Tibial artery (tissue), 4 donors: ENCODE measurements at regions not wholly inside any gene's neighbourhood (a gene's known extent, or its start where the extent isn't known, plus 50 kb on each side); places are given as distances from the start of the nearest gene placed in this dataset.

Experiments used
- DNase-seq, 2 donors: peaks; one replicate each; pipeline ENCODE4 v3.0.0-alpha.2; 2019
- H3K27ac ChIP-seq, 2 donors: fragments of 200-600 bp; sonication (generic) in 1 of 2; 1 replicate in 1 of 2; 2 replicates in 1 of 2; pipeline ENCODE4 v1.5.1; 2018 to 2019; ENCODE audit warnings: mild to moderate bottlenecking in 1 of 2
- H3K27me3 ChIP-seq, 2 donors: fragments of 200-600 bp; sonication (generic) in 1 of 2; one replicate each; pipeline versions ENCODE4 v1.5.1 to v1.6.0; 2016 to 2019
- H3K36me3 ChIP-seq, 3 donors: fragments of 200-600 bp; sonication (generic) in 2 of 3; one replicate each; pipeline ENCODE4 v1.5.1; 2016 to 2019; ENCODE audit warnings: mild to moderate bottlenecking in 2 of 3
- H3K4me1 ChIP-seq, 4 donors: fragments of 200-600 bp; sonication (generic) in 2 of 4; 1 replicate in 3 of 4; 2 replicates in 1 of 4; pipeline ENCODE4 v1.5.1; 2016 to 2019
- H3K4me3 ChIP-seq, 2 donors: fragments of 200-600 bp; sonication (generic) in 1 of 2; 1 replicate in 1 of 2; 2 replicates in 1 of 2; pipeline ENCODE4 v1.5.1; 2018 to 2019; ENCODE audit warnings: mild to moderate bottlenecking in 2 of 2
- H3K9me3 ChIP-seq, 3 donors: fragments of 200-600 bp; sonication (generic) in 1 of 3; one replicate each; pipeline ENCODE4 v1.5.1; 2016 to 2019
- CTCF ChIP-seq, 2 experiments: fragments of 200-600 bp in 1 of 2; fragments of 450-650 bp in 1 of 2; IDR thresholded peaks; one replicate each; pipeline ENCODE4 v1.5.1; 2017 to 2019; ENCODE audit warnings: antibody characterized with exemption in 2 of 2, mild to moderate bottlenecking in 1 of 2, moderate library complexity in 1 of 2
- intact Hi-C: fragments of 100-400 bp; cut with DNase I; formaldehyde crosslinking; loops from one replicate; pipeline ENCODE4 v1.15.0; 2023; ENCODE audit warnings: low total_unique reads

GRCh38 chr3:3538451-3538850, 260.8 kb upstream of the LRRN1 start:
- intact Hi-C loops, result no loop called here

GRCh38 chr3:3532508-3532907, 266.7 kb upstream of the LRRN1 start:
- no peaks in the 10 kb centered on the region for H3K4me1 ChIP-seq
- no peak for TF ChIP-seq CTCF (IDR thresholded peaks at IDR 0.05)
- no peaks in the 10 kb centered on the region for H3K36me3 ChIP-seq
- no peak overlapping the region for H3K4me3 ChIP-seq
- no peaks in the 10 kb centered on the region for H3K9me3 ChIP-seq
- no peaks in the 10 kb centered on the region for H3K27me3 ChIP-seq
- intact Hi-C loops, result no loop called here
- no peak overlapping the region for H3K27ac ChIP-seq
- DNase-seq, result no peak

More at GRCh38 chr3:3538451-3538850, 260.8 kb upstream of the LRRN1 start:
- H3K4me1 ChIP-seq, result no peaks in the 10 kb centered on the region
- H3K27me3 ChIP-seq, result no peaks in the 10 kb centered on the region
- TF ChIP-seq CTCF (IDR thresholded peaks at IDR 0.05), result no peak
- H3K9me3 ChIP-seq, result no peaks in the 10 kb centered on the region
- no peaks in the 10 kb centered on the region for H3K36me3 ChIP-seq
- no peak for DNase-seq
- H3K27ac ChIP-seq, result no peak overlapping the region
- no peak overlapping the region for H3K4me3 ChIP-seq

GRCh38 chr3:3531476-3531875, 267.8 kb upstream of the LRRN1 start:
- H3K9me3 ChIP-seq, result no peaks in the 10 kb centered on the region
- no peaks in the 10 kb centered on the region for H3K27me3 ChIP-seq
- no peak overlapping the region for H3K4me3 ChIP-seq
- no peak overlapping the region for H3K27ac ChIP-seq
- intact Hi-C loops, result no loop called here
- no peaks in the 10 kb centered on the region for H3K4me1 ChIP-seq
- TF ChIP-seq CTCF (IDR thresholded peaks at IDR 0.05), result no peak
- DNase-seq, result no peak
- no peaks in the 10 kb centered on the region for H3K36me3 ChIP-seq

GRCh38 chr3:3519266-3519665, 280.0 kb upstream of the LRRN1 start:
- TF ChIP-seq CTCF (IDR thresholded peaks at IDR 0.05), result no peak
- intact Hi-C loops, result no loop called here
- no peak for DNase-seq
- H3K27ac ChIP-seq, result no peak overlapping the region
- no peaks in the 10 kb centered on the region for H3K36me3 ChIP-seq
- H3K4me1 ChIP-seq, result no peaks in the 10 kb centered on the region
- H3K9me3 ChIP-seq, result no peaks in the 10 kb centered on the region
- H3K4me3 ChIP-seq, result no peak overlapping the region
- H3K27me3 ChIP-seq, result no peaks in the 10 kb centered on the region

- no peak for TF ChIP-seq CTCF (IDR thresholded peaks at IDR 0.05)
- no peak overlapping the region for H3K27ac ChIP-seq
- H3K4me3 ChIP-seq, result no peak overlapping the region
- H3K27me3 ChIP-seq, result no peaks in the 10 kb centered on the region
- no peaks in the 10 kb centered on the region for H3K4me1 ChIP-seq
- no peak for DNase-seq
- no peaks in the 10 kb centered on the region for H3K36me3 ChIP-seq
- intact Hi-C loops, result no loop called here
- no peaks in the 10 kb centered on the region for H3K9me3 ChIP-seq
These were observed 282.2 kb upstream of the LRRN1 start for GRCh38 chr3:3516996-3517395.

GRCh38 chr3:3516384-3516783, 282.8 kb upstream of the LRRN1 start:
- intact Hi-C loops, result no loop called here
- no peak overlapping the region for H3K4me3 ChIP-seq
- no peak for TF ChIP-seq CTCF (IDR thresholded peaks at IDR 0.05)

More at GRCh38 chr3:3516384-3516783, 282.8 kb upstream of the LRRN1 start:
- Histone ChIP-seq H3K27ac (no peak overlapping the region), H3K36me3 (no peaks in the 10 kb centered on the region), H3K27me3 (no peaks in the 10 kb centered on the region), H3K4me1 (no peaks in the 10 kb centered on the region), H3K9me3 (no peaks in the 10 kb centered on the region)
- no peak for DNase-seq
